ENCODE measurements at regions not wholly inside any gene's neighbourhood (a gene's known extent, or its start where the extent isn't known, plus 50 kb on each side); places are given as distances from the start of the nearest gene placed in this dataset.

DNA sequence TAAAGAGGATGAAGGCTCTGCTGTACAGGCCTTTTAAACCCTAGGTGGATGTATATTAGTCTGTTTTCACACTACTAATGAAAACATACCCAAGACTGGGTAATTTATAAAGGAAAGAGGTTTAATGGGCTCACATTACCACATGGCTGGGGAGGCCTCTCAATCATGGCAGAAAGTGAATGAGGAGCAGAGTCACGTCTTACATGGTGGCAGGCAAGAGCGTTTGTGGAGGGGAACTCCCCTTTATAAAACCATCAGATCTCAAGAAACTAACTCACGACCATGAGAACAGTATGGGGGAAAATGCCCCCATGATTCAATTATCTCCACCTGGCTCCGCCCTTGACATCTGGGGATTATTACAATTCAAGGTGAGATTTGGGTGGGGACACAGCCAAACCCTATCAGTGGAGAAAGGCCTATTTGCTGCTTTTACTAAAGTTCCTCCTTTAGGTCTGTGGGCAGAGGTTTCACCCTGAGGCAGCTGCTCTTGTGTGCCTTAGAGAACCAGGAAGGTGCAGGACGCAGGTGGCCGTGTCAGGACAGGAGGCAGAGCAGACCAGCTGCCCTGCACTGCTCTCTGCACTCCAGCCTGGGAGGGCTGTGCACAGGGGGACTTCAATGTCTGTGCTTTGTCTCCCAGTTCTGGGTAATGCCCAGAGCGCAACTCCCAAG is 178.8 kb upstream of the HDAC4 start:
- DNase-seq (ENCODE audit: low spot score): no peak
- Mint-ChIP-seq H3K27me3 (ENCODE audit: low read depth) (peaks cover 7% of the 10 kb centered on the region), H3K36me3 (ENCODE audit: low read depth) (no peaks in the 10 kb centered on the region), H3K9me3 (ENCODE audit: low read depth) (peaks cover 3% of the 10 kb centered on the region), H3K4me1 (ENCODE audit: low read depth) (no peaks in the 10 kb centered on the region), H3K27ac (ENCODE audit: unreplicated experiment) (peak overlapping the region; percentile 22), H3K4me3 (ENCODE audit: unreplicated experiment) (no peak overlapping the region)
- TF ChIP-seq, protein P1, sequence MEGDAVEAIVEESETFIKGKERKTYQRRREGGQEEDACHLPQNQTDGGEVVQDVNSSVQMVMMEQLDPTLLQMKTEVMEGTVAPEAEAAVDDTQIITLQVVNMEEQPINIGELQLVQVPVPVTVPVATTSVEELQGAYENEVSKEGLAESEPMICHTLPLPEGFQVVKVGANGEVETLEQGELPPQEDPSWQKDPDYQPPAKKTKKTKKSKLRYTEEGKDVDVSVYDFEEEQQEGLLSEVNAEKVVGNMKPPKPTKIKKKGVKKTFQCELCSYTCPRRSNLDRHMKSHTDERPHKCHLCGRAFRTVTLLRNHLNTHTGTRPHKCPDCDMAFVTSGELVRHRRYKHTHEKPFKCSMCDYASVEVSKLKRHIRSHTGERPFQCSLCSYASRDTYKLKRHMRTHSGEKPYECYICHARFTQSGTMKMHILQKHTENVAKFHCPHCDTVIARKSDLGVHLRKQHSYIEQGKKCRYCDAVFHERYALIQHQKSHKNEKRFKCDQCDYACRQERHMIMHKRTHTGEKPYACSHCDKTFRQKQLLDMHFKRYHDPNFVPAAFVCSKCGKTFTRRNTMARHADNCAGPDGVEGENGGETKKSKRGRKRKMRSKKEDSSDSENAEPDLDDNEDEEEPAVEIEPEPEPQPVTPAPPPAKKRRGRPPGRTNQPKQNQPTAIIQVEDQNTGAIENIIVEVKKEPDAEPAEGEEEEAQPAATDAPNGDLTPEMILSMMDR (IDR thresholded peaks at IDR 0.05): no peak

DNA sequence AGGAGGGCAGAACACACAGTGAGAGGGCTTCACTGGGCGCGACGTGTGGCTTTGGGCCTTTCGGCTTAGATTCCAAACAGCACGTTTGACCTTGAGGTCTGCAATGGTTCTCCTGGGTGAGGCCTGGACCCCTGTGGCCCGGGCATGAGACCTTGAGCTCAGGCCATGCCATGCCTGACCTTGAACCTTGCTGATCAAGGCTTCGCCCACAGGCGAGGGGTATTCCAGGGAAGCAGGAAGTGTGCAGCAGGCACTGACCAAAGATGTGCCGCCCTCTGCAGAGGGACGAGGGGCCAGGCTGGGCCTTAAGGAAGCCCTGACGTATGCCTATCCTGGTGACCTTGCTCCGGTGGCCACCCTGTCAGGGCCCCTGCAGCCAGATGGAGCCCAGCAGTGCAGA is 178.3 kb upstream of the HDAC4 start:
- TF ChIP-seq, protein P1 (IDR thresholded peaks at IDR 0.05): no peak
- peaks cover 5% of the 10 kb centered on the region for H3K27me3 Mint-ChIP-seq (ENCODE audit: low read depth)
- peaks cover 3% of the 10 kb centered on the region for H3K9me3 Mint-ChIP-seq (ENCODE audit: low read depth)
- no peak overlapping the region for H3K4me3 Mint-ChIP-seq (ENCODE audit: unreplicated experiment)
- H3K27ac Mint-ChIP-seq (ENCODE audit: unreplicated experiment): no peak overlapping the region
- no peaks in the 10 kb centered on the region for H3K4me1 Mint-ChIP-seq (ENCODE audit: low read depth)
- no peaks in the 10 kb centered on the region for H3K36me3 Mint-ChIP-seq (ENCODE audit: low read depth)
- DNase-seq (ENCODE audit: low spot score): peak; percentile 67

DNA sequence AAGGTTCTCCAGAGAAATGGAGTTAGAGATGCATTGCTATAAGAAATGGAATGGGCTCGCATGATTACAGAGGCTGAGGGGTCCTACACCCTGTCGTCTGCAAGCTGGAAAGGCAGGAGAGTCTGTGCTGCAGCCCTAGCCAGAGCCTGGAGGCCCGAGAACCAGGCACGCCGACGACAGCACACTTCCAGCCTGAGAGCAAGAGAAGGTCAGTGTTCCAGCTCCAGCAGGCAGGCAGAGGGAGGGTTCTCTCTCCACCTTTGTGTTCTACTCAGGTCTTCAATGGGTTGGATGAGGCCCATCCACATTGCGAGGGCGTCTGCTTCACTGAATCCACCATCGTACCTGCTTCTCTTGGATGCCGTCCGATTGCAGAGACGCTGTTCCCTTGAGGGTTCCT is 177.6 kb upstream of the HDAC4 start:
- H3K27me3 Mint-ChIP-seq (ENCODE audit: low read depth): peaks cover 5% of the 10 kb centered on the region
- H3K4me3 Mint-ChIP-seq (ENCODE audit: unreplicated experiment): no peak overlapping the region
- H3K36me3 Mint-ChIP-seq (ENCODE audit: low read depth): no peaks in the 10 kb centered on the region
- peaks cover 3% of the 10 kb centered on the region for H3K9me3 Mint-ChIP-seq (ENCODE audit: low read depth)
- TF ChIP-seq, protein P1 (IDR thresholded peaks at IDR 0.05): no peak
- DNase-seq (ENCODE audit: low spot score): peak; percentile 69
- H3K4me1 Mint-ChIP-seq (ENCODE audit: low read depth): no peaks in the 10 kb centered on the region
- no peak overlapping the region for H3K27ac Mint-ChIP-seq (ENCODE audit: unreplicated experiment)

DNA sequence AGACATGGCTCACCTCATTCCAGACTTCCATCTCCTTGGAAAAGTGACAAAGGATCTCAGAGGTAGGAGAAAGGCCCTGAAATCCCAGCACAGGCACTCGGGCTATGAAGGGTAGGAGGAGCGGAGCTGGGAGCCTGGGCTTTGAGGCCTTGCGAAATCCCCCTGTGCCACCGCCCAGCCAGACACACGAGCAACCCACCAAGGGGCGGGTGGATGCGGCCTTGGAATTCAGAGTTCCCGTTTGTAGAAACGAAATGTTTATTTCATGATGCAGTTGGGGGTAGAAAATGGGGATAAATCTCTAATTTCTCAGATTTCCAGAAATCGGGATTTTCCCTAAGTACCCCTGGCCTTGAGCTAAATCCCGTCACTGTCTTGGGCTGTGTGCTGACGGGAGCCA is 177.1 kb upstream of the HDAC4 start:
- Mint-ChIP-seq H3K4me3 (ENCODE audit: unreplicated experiment) (no peak overlapping the region), H3K27me3 (ENCODE audit: low read depth) (peaks cover 9% of the 10 kb centered on the region), H3K36me3 (ENCODE audit: low read depth) (no peaks in the 10 kb centered on the region), H3K9me3 (ENCODE audit: low read depth) (peaks cover 3% of the 10 kb centered on the region), H3K27ac (ENCODE audit: unreplicated experiment) (no peak overlapping the region), H3K4me1 (ENCODE audit: low read depth) (no peaks in the 10 kb centered on the region)
- TF ChIP-seq, protein P1 (IDR thresholded peaks at IDR 0.05): no peak
- no peak for DNase-seq (ENCODE audit: low spot score)

DNA sequence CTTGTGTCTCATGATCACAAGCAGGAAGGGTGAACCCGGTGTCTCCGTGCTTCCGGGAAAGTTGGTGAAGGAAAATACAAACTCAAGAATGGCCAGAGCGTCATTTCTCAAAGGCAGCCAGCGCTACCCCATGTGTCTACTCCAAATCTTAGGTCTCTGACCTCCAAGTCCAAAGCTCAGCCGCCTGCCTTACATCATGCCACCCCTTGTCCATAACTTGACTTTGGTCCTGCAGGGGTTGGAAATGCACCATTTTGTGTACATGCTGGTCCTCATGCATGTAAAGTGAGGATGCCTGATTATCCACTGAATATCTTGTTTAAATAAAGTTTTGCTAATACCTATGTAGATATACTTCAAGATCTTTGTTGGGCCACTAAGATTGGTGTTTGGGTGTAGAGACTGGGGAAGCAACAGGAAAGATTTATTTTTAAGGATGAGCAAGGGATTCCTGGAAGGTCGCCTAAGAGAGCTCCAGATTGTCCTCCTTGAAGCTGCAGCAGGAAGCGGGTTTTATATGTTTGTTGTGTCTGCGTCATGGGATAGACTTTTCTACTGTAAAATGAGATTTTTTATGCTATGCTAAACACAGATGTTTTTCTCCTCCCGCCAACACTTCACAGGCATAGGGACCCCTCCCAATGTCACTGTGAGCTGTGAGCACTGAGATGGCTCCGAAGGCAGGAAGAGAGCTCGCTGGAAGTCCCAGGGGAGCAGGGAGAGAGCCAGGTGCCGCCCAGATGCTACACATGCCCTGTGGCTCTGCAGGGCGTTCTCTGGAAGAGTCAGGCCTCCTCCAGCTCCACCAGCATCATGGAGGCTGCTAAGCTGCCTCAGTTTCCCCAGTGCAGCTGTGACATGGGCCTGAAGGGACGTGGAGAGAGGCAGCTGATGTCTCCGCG is 176.2 kb upstream of the HDAC4 start:
- DNase-seq (ENCODE audit: low spot score): no peak
- TF ChIP-seq, protein P1 (IDR thresholded peaks at IDR 0.05): no peak
- no peaks in the 10 kb centered on the region for H3K36me3 Mint-ChIP-seq (ENCODE audit: low read depth)
- H3K4me1 Mint-ChIP-seq (ENCODE audit: low read depth): no peaks in the 10 kb centered on the region
- no peak overlapping the region for H3K4me3 Mint-ChIP-seq (ENCODE audit: unreplicated experiment)
- H3K9me3 Mint-ChIP-seq (ENCODE audit: low read depth): no peaks in the 10 kb centered on the region
- no peak overlapping the region for H3K27ac Mint-ChIP-seq (ENCODE audit: unreplicated experiment)
- peaks cover 16% of the 10 kb centered on the region for H3K27me3 Mint-ChIP-seq (ENCODE audit: low read depth)

Data from chondrocyte (in vitro differentiated cells).